Peyer's patch (tissue), 4 donors: ENCODE measurements at regions not wholly inside any gene's neighbourhood (a gene's known extent, or its start where the extent isn't known, plus 50 kb on each side); places are given as distances from the start of the nearest gene placed in this dataset.

Experiments used
- DNase-seq, 3 donors: peaks; one replicate each; pipeline ENCODE4 v3.0.0-alpha.2; 2017 to 2019
- H3K27ac ChIP-seq, 4 donors: fragments of 200-600 bp; sonication (generic); one replicate each; pipeline ENCODE4 v1.5.1; 2016 to 2019
- H3K27me3 ChIP-seq, 2 donors: fragments of 200-600 bp; sonication (generic); one replicate each; pipeline ENCODE4 v1.5.1; 2019
- H3K36me3 ChIP-seq, 3 donors: fragments of 200-600 bp; sonication (generic); one replicate each; pipeline ENCODE4 v1.5.1; 2016 to 2019
- H3K4me1 ChIP-seq, 4 donors: fragments of 200-600 bp; sonication (generic); one replicate each; pipeline ENCODE4 v1.5.1; 2016 to 2019
- H3K4me3 ChIP-seq, 4 donors: fragments of 200-600 bp; sonication (generic); 1 replicate in 3 of 4; 2 replicates in 1 of 4; pipeline ENCODE4 v1.5.1; 2016 to 2019; ENCODE audit warnings: mild to moderate bottlenecking in 1 of 4
- H3K9me3 ChIP-seq, 4 donors: fragments of 200-600 bp; sonication (generic); one replicate each; pipeline ENCODE4 v1.5.1; 2016 to 2019; ENCODE audit warnings: mild to moderate bottlenecking in 1 of 4
- POLR2A ChIP-seq, 2 donors: fragments of 450-650 bp; IDR thresholded peaks; one replicate each; pipeline ENCODE4 v1.5.1; 2017; ENCODE audit warnings: antibody characterized with exemption in 2 of 2, mild to moderate bottlenecking in 2 of 2, moderate library complexity in 2 of 2
- TF ChIP-seq, protein P1 (sequence below), 6 experiments: fragments of 450-650 bp in 4 of 6; fragments of 200-600 bp in 2 of 6; sonication (generic) in 1 of 6; IDR thresholded peaks; one replicate each; pipeline ENCODE4 v1.5.1; 2017 to 2019; ENCODE audit warnings: antibody characterized with exemption in 6 of 6, mild to moderate bottlenecking in 3 of 6, moderate library complexity in 1 of 6

DNA sequence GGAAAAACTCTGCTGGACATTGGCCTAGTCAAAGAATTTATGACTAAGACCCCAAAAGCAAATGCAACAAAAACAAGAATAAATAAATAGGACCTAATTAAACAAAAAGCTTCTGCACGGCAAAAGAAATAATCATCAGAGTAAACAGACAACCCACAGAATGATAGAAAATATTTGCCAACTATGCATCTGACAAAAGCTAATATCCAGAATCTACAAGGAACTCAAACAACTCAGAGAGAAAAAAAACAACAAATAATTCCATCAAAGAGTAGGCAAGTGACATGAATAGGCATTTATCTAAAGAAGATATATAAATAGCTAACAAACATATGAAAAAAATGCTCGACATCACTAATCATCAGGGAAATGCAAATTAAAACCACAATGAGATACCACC is 91.2 kb upstream of the PALMD start:
- TF ChIP-seq POLR2A (IDR thresholded peaks at IDR 0.05) = no peak
- TF ChIP-seq, protein P1, sequence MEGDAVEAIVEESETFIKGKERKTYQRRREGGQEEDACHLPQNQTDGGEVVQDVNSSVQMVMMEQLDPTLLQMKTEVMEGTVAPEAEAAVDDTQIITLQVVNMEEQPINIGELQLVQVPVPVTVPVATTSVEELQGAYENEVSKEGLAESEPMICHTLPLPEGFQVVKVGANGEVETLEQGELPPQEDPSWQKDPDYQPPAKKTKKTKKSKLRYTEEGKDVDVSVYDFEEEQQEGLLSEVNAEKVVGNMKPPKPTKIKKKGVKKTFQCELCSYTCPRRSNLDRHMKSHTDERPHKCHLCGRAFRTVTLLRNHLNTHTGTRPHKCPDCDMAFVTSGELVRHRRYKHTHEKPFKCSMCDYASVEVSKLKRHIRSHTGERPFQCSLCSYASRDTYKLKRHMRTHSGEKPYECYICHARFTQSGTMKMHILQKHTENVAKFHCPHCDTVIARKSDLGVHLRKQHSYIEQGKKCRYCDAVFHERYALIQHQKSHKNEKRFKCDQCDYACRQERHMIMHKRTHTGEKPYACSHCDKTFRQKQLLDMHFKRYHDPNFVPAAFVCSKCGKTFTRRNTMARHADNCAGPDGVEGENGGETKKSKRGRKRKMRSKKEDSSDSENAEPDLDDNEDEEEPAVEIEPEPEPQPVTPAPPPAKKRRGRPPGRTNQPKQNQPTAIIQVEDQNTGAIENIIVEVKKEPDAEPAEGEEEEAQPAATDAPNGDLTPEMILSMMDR (IDR thresholded peaks at IDR 0.05) = no peak
- H3K4me3 ChIP-seq = no peak overlapping the region
- no peaks in the 10 kb centered on the region for H3K9me3 ChIP-seq
- no peak for DNase-seq
- no peak overlapping the region for H3K27ac ChIP-seq
- H3K4me1 ChIP-seq = no peaks in the 10 kb centered on the region
- H3K27me3 ChIP-seq = no peaks in the 10 kb centered on the region
- H3K36me3 ChIP-seq = no peaks in the 10 kb centered on the region

DNA sequence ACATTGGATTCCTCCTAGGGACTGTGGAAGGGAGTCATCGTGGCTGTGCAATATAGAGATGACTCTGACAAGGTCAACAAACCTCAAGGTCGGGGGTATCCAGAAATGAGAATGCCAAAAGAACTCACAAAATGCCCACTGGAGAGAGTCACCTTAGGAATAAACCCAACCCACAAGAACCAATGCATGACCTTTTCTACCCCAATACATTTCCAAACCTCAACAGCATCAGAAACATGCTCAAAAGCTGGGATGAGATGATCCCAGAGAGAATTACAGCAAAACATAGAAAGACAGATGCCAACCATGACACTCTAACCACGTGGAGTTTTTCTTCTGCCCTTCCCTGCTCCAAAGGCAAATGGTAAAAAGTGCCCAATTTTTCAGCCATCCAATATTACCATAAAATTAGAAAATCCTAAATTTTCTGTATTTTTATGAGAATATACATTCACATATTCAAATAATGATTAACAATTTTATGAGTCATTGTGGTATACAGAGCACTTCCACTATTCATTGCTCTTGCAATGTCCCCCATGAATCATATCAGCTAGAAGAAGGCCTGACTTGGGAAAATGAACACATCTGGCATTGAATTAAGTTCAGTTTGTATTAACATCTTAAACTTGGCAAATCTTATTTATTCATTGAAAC is 88.2 kb upstream of the PALMD start:
- H3K4me3 ChIP-seq = no peak overlapping the region
- no peaks in the 10 kb centered on the region for H3K9me3 ChIP-seq
- no peaks in the 10 kb centered on the region for H3K4me1 ChIP-seq
- H3K36me3 ChIP-seq = no peaks in the 10 kb centered on the region
- DNase-seq = no peak
- no peaks in the 10 kb centered on the region for H3K27me3 ChIP-seq
- no peak overlapping the region for H3K27ac ChIP-seq
- TF ChIP-seq, protein P1 (IDR thresholded peaks at IDR 0.05) = no peak
- TF ChIP-seq POLR2A (IDR thresholded peaks at IDR 0.05) = no peak

DNA sequence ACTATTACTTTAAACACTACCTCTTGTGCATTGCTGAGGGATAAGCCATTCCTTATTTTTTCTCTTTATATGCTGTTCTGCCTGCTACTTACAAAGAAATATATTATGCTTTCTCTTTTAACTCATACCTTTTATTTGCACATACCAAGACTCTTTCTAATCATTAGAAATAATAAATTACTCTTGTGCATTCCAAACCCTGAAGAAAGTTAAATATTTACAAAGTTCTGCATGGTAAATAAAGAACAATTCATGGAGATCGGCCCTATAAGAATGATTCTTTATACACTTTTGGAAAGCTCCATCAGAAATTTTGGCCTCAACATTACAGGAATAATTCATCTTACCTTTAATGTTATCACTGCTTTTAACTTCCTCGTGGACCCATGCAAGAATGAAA is 86.7 kb upstream of the PALMD start:
- Histone ChIP-seq H3K36me3 (no peaks in the 10 kb centered on the region), H3K9me3 (no peaks in the 10 kb centered on the region), H3K4me3 (no peak overlapping the region), H3K27ac (no peak overlapping the region), H3K4me1 (no peaks in the 10 kb centered on the region), H3K27me3 (no peaks in the 10 kb centered on the region)
- DNase-seq = no peak
- TF ChIP-seq, protein P1 (IDR thresholded peaks at IDR 0.05) = no peak
- TF ChIP-seq POLR2A (IDR thresholded peaks at IDR 0.05) = no peak

DNA sequence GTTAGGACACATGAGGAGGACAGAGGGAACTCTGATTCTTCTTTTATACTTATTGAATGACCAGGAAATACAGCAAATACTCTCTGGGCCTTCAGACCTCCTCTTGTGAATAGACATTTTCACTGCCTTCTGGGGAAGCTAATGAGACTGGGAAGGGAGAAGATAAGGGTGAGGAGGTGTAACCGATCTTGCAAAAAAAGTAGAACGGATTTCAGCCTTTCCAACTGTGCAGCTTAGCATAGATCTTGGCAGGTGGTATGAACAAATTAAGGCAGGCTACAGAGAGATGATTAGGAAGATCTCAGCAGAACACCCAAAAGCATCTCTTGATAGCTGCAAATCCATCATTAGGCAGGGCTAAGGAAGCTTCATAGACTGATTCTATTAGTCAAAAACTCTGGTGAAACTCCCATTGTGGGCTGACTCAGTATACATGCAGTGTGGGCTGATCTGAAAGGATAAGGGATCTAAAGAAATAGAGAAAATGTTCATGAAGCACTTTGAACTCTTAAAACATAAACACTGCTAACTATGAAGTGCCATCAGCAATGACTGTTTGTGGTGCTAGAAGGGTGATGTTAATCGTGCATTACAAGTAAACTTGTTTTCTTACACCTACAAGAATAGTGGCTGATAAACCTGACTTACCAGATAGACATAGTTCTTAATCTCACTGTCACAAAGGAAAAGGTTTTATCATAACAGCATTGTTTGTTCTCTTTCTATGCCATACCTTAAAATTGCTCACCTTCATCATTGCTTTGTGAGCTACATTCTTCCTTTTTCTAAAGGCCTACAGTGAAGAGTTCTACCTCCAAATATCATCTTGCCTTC is 85.5 kb upstream of the PALMD start:
- Histone ChIP-seq H3K9me3 (no peaks in the 10 kb centered on the region), H3K27ac (no peak overlapping the region)

DNA sequence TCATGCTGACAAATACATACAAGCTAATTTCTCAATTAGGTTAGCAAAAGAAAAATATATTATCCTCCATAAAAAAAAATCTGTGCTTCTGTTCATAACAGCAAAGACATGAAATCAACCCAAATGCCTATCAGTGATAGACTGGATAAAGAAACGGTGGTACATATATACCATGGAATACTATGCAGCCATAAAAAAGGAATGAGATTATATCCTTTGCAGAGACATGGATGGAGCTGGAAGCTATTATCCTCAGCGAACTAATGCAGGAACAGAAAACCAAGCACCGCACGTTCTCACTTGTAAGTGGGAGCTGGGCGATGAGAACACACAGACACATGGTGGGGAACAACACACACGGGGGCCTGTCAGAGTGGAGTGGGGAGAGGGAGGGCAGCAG is 84.0 kb upstream of the PALMD start:
- Histone ChIP-seq H3K27ac (no peak overlapping the region), H3K27me3 (no peaks in the 10 kb centered on the region), H3K4me1 (no peaks in the 10 kb centered on the region), H3K9me3 (no peaks in the 10 kb centered on the region), H3K4me3 (no peak overlapping the region), H3K36me3 (no peaks in the 10 kb centered on the region)
- TF ChIP-seq POLR2A (IDR thresholded peaks at IDR 0.05) = no peak
- TF ChIP-seq, protein P1 (IDR thresholded peaks at IDR 0.05) = no peak
- DNase-seq = no peak

More for the DNA sequence above, 85.5 kb upstream of the PALMD start:
- Histone ChIP-seq H3K4me3 (no peak overlapping the region), H3K27me3 (no peaks in the 10 kb centered on the region), H3K4me1 (no peaks in the 10 kb centered on the region), H3K36me3 (no peaks in the 10 kb centered on the region)
- no peak for DNase-seq
- no peak for TF ChIP-seq POLR2A (IDR thresholded peaks at IDR 0.05)
- TF ChIP-seq, protein P1 (IDR thresholded peaks at IDR 0.05) = no peak
